Esophagus squamous epithelium (tissue), 4 donors: ENCODE measurements at regions not wholly inside any gene's neighbourhood (a gene's known extent, or its start where the extent isn't known, plus 50 kb on each side); places are given as distances from the start of the nearest gene placed in this dataset.

Experiments
- CTCF ChIP-seq, 6 experiments: fragments of 450-650 bp in 4 of 6; fragments of 200-600 bp in 2 of 6; sonication (generic) in 2 of 6; IDR thresholded peaks; one replicate each; pipeline ENCODE4 v1.5.1; 2016 to 2019; ENCODE audit warnings: antibody characterized with exemption in 6 of 6, mild to moderate bottlenecking in 4 of 6, moderate library complexity in 4 of 6
- POLR2A ChIP-seq, 4 donors: fragments of 450-650 bp; IDR thresholded peaks; one replicate each; pipeline ENCODE4 v1.6.1; 2017; ENCODE audit warnings: antibody characterized with exemption in 4 of 4, mild to moderate bottlenecking in 4 of 4, moderate library complexity in 3 of 4

- TF ChIP-seq CTCF (IDR thresholded peaks at IDR 0.05), result no peak
- no peak for TF ChIP-seq POLR2A (IDR thresholded peaks at IDR 0.05)
These were observed 190.7 kb upstream of the RPL34 start for GRCh38 chr4:108429662-108430061.
